ENCODE measurements at regions not wholly inside any gene's neighbourhood (a gene's known extent, or its start where the extent isn't known, plus 50 kb on each side); places are given as distances from the start of the nearest gene placed in this dataset.
"Not testable (repeated sequence)": the region's sequence is repeated elsewhere in the genome, so short reads cannot be mapped to it uniquely, and the experiment has no call there.

DNA sequence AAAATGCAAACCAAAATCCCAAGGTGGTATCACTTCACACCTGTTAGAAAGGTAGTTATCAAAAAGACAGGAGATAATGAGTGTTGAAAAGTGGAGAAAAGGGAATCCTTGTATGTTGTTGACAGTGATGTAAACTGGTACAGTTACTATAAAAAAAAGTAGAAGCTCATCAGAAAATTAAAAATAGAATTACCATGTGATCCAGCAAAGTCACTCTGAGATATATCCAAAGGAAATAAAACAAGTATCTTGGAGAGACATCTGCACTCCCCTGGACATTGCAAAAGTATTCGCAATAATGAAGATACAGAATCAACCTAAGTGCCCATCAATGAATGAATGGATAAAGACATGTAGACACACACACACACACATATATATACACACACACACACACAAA lies 208.3 kb upstream of the PIEZO2 start:
- H3K27ac ChIP-seq (ENCODE audit: low read length) = no peak overlapping the region
- no peaks in the 10 kb centered on the region for H3K27me3 ChIP-seq (ENCODE audit: control insufficient read depth in 1 of 2, insufficient read depth in 2 of 2, low read length in 2 of 2)
- H3K4me1 ChIP-seq (ENCODE audit: control insufficient read depth, insufficient read depth, low read length) = no peaks in the 10 kb centered on the region
- H3K9me3 ChIP-seq (ENCODE audit: control insufficient read depth in 2 of 2, low read length in 2 of 2) = no peaks in the 10 kb centered on the region
- H3K36me3 ChIP-seq (ENCODE audit: control insufficient read depth in 2 of 2, insufficient read depth in 2 of 2, low read length in 2 of 2) = no peaks in the 10 kb centered on the region
- no peak overlapping the region for H3K9ac ChIP-seq (ENCODE audit: low read length in 2 of 2)
- no peak overlapping the region for H3K4me3 ChIP-seq (ENCODE audit: low read length in 2 of 2)

DNA sequence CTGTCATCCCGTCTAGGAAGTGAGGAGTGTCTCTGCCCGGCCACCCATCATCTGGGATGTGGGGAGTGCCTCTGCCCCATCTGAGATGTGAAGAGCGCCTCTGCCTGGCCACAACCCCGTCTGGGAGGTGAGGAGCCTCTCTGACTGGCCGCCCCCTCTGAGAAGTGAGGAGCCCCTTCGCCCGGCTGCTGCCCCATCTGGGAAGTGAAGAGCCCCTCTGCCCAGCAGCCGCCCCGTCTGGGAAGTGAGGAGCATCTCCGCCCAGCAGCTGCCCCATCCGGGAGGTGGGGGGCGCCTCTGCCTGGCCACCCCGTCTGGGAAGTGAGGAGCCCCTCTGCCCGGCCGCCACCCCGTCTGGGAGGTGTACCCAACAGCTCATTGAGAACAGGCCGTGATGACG lies 195.2 kb upstream of the PIEZO2 start:
- H3K36me3 ChIP-seq (ENCODE audit: control insufficient read depth in 2 of 2, insufficient read depth in 2 of 2, low read length in 2 of 2); H3K27ac ChIP-seq (ENCODE audit: low read length); H3K9me3 ChIP-seq (ENCODE audit: control insufficient read depth in 2 of 2, low read length in 2 of 2); H3K27me3 ChIP-seq (ENCODE audit: control insufficient read depth in 1 of 2, insufficient read depth in 2 of 2, low read length in 2 of 2); H3K9ac ChIP-seq (ENCODE audit: low read length in 2 of 2); H3K4me3 ChIP-seq (ENCODE audit: low read length in 2 of 2); H3K4me1 ChIP-seq (ENCODE audit: control insufficient read depth, insufficient read depth, low read length): not testable (repeated sequence)

DNA sequence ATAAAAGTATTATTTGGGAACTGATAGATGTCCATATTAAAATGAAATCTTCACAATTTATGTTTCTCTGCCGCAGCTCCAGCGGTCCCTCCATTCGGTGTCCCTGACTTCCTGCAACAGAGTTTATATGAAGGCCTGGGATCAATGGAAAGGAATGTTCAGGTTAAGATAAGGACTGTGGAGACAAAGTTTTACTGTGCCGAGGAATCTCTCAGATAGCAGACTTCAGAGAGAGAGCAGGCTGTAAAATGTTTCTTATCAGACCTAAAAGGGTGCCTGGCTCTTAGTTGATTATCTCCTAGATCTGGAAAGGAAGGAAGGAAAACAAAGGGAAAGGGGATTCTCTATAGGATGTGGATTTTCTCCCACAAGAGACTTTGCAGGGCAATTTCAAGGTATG lies 193.7 kb upstream of the PIEZO2 start:
- Histone ChIP-seq H3K36me3 (ENCODE audit: control insufficient read depth in 2 of 2, insufficient read depth in 2 of 2, low read length in 2 of 2) (no peaks in the 10 kb centered on the region), H3K4me1 (ENCODE audit: control insufficient read depth, insufficient read depth, low read length) (no peaks in the 10 kb centered on the region), H3K9me3 (ENCODE audit: control insufficient read depth in 2 of 2, low read length in 2 of 2) (peaks cover 0 to 5% of the 10 kb centered on the region in 2 donors), H3K9ac (ENCODE audit: low read length in 2 of 2) (no peak overlapping the region), H3K27me3 (ENCODE audit: control insufficient read depth in 1 of 2, insufficient read depth in 2 of 2, low read length in 2 of 2) (no peaks in the 10 kb centered on the region), H3K4me3 (ENCODE audit: low read length in 2 of 2) (no peak overlapping the region), H3K27ac (ENCODE audit: low read length) (no peak overlapping the region)

DNA sequence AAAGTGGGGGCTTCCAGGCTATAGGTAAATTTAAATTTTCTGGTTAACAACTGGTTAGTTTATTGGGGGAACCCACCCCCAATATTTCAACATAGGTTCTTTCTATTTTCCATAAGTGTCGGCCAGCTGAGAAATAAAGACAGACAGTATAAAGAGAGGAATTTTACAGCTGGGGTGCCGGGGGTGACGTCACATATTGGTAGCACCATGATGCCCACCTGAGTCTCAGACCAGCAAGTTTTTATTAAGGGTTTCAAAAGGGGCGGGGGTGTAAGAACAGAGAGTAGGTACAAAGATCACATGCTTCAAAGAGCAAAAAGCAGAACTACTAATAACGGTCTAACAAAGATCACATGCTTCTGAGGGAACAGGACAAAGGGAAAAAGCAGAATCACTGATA lies 192.7 kb upstream of the PIEZO2 start:
- not testable (repeated sequence) for H3K9me3 ChIP-seq (ENCODE audit: control insufficient read depth in 2 of 2, low read length in 2 of 2); H3K4me1 ChIP-seq (ENCODE audit: control insufficient read depth, insufficient read depth, low read length); H3K9ac ChIP-seq (ENCODE audit: low read length in 2 of 2); H3K27me3 ChIP-seq (ENCODE audit: control insufficient read depth in 1 of 2, insufficient read depth in 2 of 2, low read length in 2 of 2); H3K27ac ChIP-seq (ENCODE audit: low read length); H3K36me3 ChIP-seq (ENCODE audit: control insufficient read depth in 2 of 2, insufficient read depth in 2 of 2, low read length in 2 of 2); H3K4me3 ChIP-seq (ENCODE audit: low read length in 2 of 2)

DNA sequence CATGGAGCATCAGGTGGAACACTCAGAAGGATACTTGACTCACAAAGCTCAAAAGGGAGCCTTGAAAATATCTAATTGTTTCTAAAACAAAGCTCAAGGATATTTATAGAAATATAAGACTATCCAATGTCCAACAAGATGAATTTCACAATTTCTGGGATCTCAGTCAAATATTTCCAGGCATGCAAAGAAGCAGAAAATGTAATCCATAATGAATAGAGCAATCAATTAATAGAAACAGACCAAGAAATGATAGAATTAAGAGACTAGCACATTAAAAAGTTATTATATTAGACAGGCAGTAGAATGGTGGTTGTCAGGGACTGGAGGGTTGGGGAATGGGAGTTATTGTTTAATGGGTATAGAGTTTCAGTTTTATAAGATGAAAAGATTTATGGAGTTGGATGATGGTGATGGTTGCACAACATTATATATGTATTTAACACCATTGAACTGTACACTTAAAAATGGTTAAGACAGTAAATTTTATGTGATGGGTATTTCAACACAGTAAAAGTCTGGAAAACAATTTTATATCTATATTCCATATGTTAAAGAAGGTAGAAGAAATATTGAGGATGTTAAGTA lies 189.9 kb upstream of the PIEZO2 start:
- H3K27me3 ChIP-seq (ENCODE audit: control insufficient read depth in 1 of 2, insufficient read depth in 2 of 2, low read length in 2 of 2) = no peaks in the 10 kb centered on the region
- H3K4me1 ChIP-seq (ENCODE audit: control insufficient read depth, insufficient read depth, low read length) = no peaks in the 10 kb centered on the region
- H3K36me3 ChIP-seq (ENCODE audit: control insufficient read depth in 2 of 2, insufficient read depth in 2 of 2, low read length in 2 of 2) = no peaks in the 10 kb centered on the region
- H3K9ac ChIP-seq (ENCODE audit: low read length in 2 of 2) = no peak overlapping the region
- no peak overlapping the region for H3K4me3 ChIP-seq (ENCODE audit: low read length in 2 of 2)
- H3K9me3 ChIP-seq (ENCODE audit: control insufficient read depth in 2 of 2, low read length in 2 of 2) = peaks cover 0 to 2% of the 10 kb centered on the region in 2 donors
- H3K27ac ChIP-seq (ENCODE audit: low read length) = no peak overlapping the region

DNA sequence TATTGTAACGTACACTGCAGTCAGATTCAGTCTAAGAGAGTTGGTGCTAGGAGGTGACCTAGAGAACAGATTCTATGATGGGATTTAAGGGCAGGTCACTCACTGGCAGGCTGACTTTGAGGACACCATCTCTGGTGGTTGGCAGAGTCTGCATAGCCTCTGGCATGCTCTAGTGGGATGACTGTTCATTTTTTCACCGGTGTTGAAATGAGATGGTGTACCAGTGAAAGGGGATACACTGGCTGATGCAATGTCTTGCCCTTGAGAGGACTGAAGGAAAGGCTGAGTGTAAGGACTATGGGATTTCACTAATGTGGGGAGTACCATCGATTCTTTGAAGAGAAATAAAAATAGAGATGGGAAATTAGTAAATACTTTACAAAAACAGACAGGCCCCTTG lies 186.9 kb upstream of the PIEZO2 start:
- Histone ChIP-seq H3K9ac (ENCODE audit: low read length in 2 of 2) (no peak overlapping the region), H3K4me3 (ENCODE audit: low read length in 2 of 2) (no peak overlapping the region), H3K9me3 (ENCODE audit: control insufficient read depth in 2 of 2, low read length in 2 of 2) (no peaks in the 10 kb centered on the region), H3K4me1 (ENCODE audit: control insufficient read depth, insufficient read depth, low read length) (no peaks in the 10 kb centered on the region), H3K36me3 (ENCODE audit: control insufficient read depth in 2 of 2, insufficient read depth in 2 of 2, low read length in 2 of 2) (no peaks in the 10 kb centered on the region), H3K27me3 (ENCODE audit: control insufficient read depth in 1 of 2, insufficient read depth in 2 of 2, low read length in 2 of 2) (no peaks in the 10 kb centered on the region), H3K27ac (ENCODE audit: low read length) (no peak overlapping the region)

DNA sequence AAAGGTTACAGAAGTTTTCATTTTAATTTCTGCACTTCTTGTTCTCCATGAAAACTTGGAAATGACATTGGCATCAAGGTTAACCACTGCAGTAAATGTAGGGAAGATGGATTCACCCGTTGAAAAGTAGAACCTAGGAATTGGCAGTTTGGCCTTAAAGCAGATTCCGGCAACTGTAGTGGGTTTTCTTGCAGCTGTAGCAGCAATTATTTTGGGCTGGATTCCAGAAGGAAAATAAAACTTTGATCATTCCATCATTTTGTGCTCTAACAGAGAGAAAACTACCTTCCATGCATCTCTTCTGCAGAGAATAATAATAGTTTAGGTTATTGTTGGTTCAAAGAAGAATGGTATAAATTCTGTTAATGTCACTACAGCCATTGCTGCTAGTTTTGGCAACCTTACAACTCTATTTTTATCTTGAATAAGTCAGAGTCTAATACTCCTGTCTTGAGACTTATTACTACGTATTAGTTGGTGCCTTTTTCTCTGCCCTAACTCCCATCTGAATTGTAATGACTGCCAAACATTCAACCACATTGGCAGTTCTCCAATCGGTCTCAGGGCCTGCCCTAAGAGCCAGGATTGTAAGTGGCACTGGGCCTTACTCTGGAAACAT lies 178.1 kb upstream of the PIEZO2 start:
- H3K4me1 ChIP-seq (ENCODE audit: control insufficient read depth, insufficient read depth, low read length) = no peaks in the 10 kb centered on the region
- no peak overlapping the region for H3K27ac ChIP-seq (ENCODE audit: low read length)
- H3K9ac ChIP-seq (ENCODE audit: low read length in 2 of 2) = no peak overlapping the region
- no peaks in the 10 kb centered on the region for H3K36me3 ChIP-seq (ENCODE audit: control insufficient read depth in 2 of 2, insufficient read depth in 2 of 2, low read length in 2 of 2)
- no peaks in the 10 kb centered on the region for H3K9me3 ChIP-seq (ENCODE audit: control insufficient read depth in 2 of 2, low read length in 2 of 2)
- no peaks in the 10 kb centered on the region for H3K27me3 ChIP-seq (ENCODE audit: control insufficient read depth in 1 of 2, insufficient read depth in 2 of 2, low read length in 2 of 2)
- H3K4me3 ChIP-seq (ENCODE audit: low read length in 2 of 2) = no peak overlapping the region

DNA sequence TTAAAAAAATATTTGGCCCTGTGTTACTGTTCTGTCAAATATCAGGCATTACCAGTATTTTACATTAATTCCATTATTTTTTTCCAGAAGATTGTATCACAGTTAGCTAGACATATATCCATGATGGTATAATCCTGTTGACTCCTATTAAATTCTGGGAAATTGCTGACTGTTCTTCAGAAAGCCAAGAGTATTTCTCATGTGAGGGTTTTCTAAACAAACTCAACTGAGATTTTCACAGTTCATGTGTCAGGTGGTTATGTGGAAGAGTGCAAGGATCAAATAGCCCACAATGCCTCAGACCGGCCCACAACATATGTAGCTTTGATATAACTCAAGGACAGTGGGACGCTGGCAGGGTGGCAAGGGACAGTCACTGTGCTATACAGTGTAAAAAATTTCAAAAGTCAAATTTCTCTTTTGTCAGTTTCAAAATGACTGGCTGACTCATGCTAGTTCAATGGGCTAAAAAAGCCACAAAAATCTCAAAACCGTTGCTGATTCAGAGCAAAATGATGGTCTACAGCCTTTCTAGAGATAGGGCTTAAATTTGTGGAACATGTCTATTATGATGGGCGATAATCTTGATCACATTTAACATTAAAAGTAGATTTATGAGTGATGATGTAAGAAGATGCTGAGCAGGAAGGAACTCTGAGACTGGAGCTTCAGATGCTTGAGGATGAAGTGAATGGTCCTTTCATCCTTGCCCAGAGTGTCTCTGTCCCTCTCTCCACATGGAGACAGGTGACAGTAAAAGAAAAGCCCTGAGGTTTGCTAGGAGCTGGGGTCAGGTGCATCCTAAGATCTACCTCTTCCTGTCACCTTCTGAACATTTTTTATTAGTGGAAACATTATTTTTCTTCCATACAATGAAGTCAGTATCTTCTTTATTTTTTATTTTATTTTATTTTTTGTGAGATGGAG lies 175.8 kb upstream of the PIEZO2 start:
- Histone ChIP-seq H3K9ac (ENCODE audit: low read length in 2 of 2) (no peak overlapping the region), H3K4me1 (ENCODE audit: control insufficient read depth, insufficient read depth, low read length) (no peaks in the 10 kb centered on the region), H3K9me3 (ENCODE audit: control insufficient read depth in 2 of 2, low read length in 2 of 2) (no peaks in the 10 kb centered on the region), H3K36me3 (ENCODE audit: control insufficient read depth in 2 of 2, insufficient read depth in 2 of 2, low read length in 2 of 2) (no peaks in the 10 kb centered on the region), H3K4me3 (ENCODE audit: low read length in 2 of 2) (no peak overlapping the region), H3K27ac (ENCODE audit: low read length) (no peak overlapping the region), H3K27me3 (ENCODE audit: control insufficient read depth in 1 of 2, insufficient read depth in 2 of 2, low read length in 2 of 2) (no peaks in the 10 kb centered on the region)

DNA sequence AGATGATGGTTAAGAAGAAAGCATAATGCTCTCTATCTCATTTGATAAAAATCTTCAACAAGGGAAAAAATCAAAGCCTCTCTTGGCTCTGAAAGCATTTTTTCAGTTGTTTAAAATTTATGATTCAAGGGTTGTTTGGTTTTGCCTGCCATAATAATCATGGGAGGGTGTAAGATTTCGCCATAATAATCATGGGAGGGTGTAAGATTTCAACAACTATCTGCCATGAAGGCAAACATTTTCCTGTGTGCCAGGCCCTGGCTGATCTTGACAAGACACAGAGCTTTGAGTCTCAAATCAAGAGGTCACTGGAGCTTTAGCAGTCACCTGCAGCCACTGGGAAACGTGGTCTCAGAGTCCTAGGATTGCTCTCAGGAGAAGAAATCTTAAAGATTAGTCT lies 175.1 kb upstream of the PIEZO2 start:
- no peak overlapping the region for H3K4me3 ChIP-seq (ENCODE audit: low read length in 2 of 2)
- no peaks in the 10 kb centered on the region for H3K36me3 ChIP-seq (ENCODE audit: control insufficient read depth in 2 of 2, insufficient read depth in 2 of 2, low read length in 2 of 2)
- no peaks in the 10 kb centered on the region for H3K27me3 ChIP-seq (ENCODE audit: control insufficient read depth in 1 of 2, insufficient read depth in 2 of 2, low read length in 2 of 2)
- H3K9me3 ChIP-seq (ENCODE audit: control insufficient read depth in 2 of 2, low read length in 2 of 2) = no peaks in the 10 kb centered on the region
- H3K9ac ChIP-seq (ENCODE audit: low read length in 2 of 2) = no peak overlapping the region
- no peak overlapping the region for H3K27ac ChIP-seq (ENCODE audit: low read length)
- no peaks in the 10 kb centered on the region for H3K4me1 ChIP-seq (ENCODE audit: control insufficient read depth, insufficient read depth, low read length)

DNA sequence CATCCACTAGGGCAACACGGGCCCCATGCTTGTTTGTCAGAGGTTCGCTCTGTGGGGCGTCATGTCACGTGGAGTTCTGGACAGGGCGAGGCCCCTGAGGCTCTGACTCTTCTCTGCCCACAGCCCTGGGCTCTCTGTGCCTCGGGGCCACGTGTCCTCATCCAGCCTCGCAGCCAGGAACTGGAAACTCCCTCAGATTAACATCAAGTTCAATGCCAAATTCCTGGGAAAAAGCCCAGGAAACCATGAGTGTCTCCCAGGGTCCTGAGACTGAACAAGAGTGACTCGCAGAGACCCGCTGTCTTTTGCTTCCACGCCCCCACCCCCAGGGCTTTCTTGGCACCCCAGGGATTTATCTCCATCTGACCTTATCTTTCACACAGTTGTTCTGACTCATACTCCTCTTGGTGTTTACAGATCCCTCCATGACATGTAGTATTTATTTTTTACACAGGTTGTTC lies 174.0 kb upstream of the PIEZO2 start:
- Histone ChIP-seq H3K9me3 (ENCODE audit: control insufficient read depth in 2 of 2, low read length in 2 of 2) (no peaks in the 10 kb centered on the region), H3K4me1 (ENCODE audit: control insufficient read depth, insufficient read depth, low read length) (no peaks in the 10 kb centered on the region), H3K27me3 (ENCODE audit: control insufficient read depth in 1 of 2, insufficient read depth in 2 of 2, low read length in 2 of 2) (no peaks in the 10 kb centered on the region), H3K27ac (ENCODE audit: low read length) (no peak overlapping the region), H3K4me3 (ENCODE audit: low read length in 2 of 2) (no peak overlapping the region), H3K36me3 (ENCODE audit: control insufficient read depth in 2 of 2, insufficient read depth in 2 of 2, low read length in 2 of 2) (no peaks in the 10 kb centered on the region), H3K9ac (ENCODE audit: low read length in 2 of 2) (no peak overlapping the region)

DNA sequence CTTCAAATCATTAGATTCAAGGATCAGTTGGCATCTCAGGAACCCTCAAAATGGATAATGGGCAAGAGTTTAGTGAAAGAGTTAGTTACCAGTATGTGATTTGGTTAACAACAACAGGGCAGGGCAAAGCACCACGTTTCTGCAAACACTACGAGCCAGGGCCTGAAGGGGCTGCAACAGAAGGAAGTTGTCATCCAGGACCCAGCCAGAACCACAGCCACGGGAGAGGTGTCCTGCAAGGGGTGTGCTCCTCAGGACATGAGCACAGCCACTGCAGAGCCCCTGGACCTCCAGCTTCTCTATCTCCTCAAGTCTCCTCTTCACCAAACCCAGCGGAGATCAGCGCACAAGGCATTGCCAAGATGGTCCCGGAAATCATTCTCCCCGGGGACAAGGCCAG lies 173.3 kb upstream of the PIEZO2 start:
- Histone ChIP-seq H3K36me3 (ENCODE audit: control insufficient read depth in 2 of 2, insufficient read depth in 2 of 2, low read length in 2 of 2) (no peaks in the 10 kb centered on the region), H3K9me3 (ENCODE audit: control insufficient read depth in 2 of 2, low read length in 2 of 2) (no peaks in the 10 kb centered on the region), H3K9ac (ENCODE audit: low read length in 2 of 2) (no peak overlapping the region), H3K27ac (ENCODE audit: low read length) (no peak overlapping the region), H3K4me1 (ENCODE audit: control insufficient read depth, insufficient read depth, low read length) (no peaks in the 10 kb centered on the region), H3K4me3 (ENCODE audit: low read length in 2 of 2) (no peak overlapping the region), H3K27me3 (ENCODE audit: control insufficient read depth in 1 of 2, insufficient read depth in 2 of 2, low read length in 2 of 2) (no peaks in the 10 kb centered on the region)

Measured in stomach smooth muscle (tissue), 2 donors.